ENCODE measurements at regions not wholly inside any gene's neighbourhood (a gene's known extent, or its start where the extent isn't known, plus 50 kb on each side); places are given as distances from the start of the nearest gene placed in this dataset.
"Not testable (repeated sequence)": the region's sequence is repeated elsewhere in the genome, so short reads cannot be mapped to it uniquely, and the experiment has no call there.

DNA sequence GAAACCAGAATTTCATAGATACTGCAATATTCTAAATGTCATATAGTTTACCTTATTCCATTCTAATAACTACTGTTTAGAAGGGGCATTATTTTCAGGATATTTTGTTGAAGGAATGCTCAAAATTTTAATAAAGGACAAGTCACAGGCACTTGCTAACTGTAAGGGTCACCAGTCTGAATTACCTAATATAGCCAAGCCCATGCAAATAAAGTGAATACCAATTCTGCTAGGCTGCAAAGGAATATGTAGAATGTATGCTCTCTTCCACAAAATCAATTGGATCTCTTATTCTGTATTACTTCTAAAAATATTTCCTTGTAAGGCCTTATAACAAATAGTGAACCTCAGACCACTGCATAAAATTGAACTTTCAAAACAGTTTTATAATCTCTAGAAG is 52.3 kb upstream of the FAT4 start:
- DNase-seq: no peak

DNA sequence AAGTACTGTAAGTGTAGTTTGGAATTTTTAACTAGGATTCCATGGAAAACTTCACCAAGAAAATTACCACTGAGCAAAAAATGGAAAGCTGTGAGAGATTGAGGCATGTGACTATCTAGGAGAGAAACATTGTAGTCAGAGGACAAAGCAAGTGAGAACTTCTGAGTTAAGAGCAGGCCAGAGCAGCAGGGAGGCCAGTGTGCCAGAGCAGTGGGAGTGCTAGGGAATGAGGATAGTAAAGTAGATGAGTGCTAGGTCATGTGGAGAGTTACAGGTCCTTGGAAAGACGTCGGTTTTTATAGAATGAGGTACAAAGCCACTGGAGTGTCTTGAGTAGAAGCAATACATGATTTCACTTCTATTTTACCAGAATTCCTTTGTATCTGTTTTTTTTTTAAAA is 52.7 kb upstream of the FAT4 start:
- no peak for DNase-seq

DNA sequence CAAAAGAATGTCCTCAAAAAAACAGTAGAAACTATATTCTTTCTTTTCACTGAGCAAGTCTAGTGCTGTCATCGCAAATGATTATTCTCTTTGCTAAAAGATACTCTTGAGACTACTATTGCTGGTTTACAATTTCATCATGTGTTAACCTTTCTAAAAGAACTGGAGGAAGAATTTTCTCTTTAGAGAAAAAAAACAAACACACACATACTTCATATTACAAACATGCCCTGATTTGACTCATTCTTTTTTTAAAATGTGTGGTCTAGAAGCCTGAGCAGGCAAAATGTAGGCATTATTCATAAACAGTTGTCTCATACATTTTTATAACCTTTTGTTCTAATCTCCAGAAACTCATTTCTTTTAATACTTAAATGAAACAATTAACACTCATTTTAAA is 60.6 kb upstream of the FAT4 start:
- DNase-seq: peak in 1 of 3 donors; percentile 19

DNA sequence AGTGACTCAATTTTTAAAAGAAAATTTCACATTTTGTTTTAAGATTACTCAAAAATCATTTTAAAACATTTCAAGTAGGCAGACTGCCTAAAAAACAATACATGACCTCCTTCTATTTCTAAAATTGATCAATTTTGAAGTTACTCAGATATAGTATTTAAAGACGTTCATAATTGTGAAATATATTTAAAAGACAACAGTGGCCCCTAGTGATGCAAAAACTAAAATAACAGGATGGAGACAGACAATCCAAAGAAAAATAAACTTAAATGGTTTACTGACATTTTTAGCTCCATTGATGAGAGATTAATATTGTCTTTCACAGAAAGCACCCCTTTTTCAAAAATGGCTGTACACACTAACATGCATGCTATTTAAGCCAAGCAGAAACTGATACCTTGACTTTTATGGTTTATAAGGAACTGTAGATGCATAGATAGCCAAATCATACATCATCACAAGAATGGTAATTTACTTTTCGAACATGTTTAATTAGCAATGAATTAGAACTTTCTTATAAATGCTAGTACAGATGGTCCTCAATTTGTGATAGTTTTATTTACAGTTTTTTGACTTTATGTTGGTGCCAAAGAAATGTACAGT is 69.8 kb upstream of the FAT4 start:
- DNase-seq: peak in 2 of 3 donors; percentile 32 to 66

DNA sequence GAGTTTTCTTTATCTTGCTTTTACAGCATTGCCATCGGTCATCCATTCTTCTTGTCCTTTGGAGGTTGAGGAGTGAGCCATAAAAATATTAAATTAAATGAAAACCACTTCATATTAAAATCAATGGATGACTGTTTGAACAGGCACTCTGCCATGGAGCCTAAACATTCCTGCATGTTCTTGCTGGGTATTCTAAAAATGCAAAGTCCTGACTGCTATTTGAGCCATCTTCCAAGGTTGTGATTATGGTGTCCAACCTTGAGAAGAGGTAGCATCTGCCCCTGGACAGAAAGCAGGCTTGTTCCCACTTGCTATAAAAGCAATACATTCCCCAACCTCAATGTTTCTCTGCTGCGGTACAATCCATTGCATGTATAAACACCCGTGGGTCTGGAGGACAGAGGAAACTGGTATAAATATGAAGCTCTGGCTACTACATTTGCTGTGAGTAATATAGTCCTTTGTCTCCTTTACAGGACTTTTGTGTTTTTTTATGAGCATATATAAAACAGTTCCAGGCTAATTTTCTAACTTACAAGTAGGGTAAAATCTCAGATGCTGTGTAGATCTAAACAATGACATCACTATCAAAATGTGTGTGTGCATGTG is 70.9 kb upstream of the FAT4 start:
- no peak for DNase-seq

DNA sequence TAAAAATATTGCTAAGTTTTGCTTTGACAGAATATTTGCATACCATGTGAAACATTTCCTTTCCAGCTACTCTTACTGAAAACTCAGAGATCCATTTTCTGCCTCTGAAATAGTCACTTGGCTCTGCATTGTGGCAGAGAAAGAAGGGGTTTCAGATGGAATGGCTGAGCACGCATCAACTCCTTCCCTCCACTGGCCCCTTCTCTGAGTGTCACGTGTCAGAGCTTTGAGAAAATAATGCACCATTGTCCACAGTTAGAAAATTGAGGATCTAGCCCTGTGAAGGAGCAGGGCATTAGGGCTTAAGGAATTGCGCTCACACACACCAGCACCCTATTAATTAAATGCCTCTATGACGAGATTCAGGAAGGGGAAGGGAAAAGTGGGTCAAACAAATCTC is 78.8 kb upstream of the FAT4 start:
- no peak for DNase-seq

DNA sequence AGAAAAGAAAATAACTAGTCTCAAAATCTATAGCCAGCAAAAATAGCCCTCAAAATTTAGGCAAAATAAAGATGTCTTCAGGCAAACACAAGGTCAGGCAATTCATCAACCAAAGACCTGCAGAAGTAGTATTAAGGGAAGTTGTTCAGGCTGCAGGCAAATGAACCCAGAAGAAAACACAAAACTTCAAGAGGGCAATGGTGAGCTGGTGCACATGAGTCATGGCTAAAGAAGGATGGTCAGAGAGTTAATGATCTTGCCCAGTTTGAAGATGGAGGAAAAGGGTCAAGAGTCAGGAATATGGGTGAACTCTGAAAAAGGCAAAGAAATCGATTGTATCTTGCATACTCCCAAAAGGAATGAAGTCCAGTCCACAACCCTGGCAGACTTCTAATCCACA is 83.1 kb upstream of the FAT4 start:
- DNase-seq: no peak

DNA sequence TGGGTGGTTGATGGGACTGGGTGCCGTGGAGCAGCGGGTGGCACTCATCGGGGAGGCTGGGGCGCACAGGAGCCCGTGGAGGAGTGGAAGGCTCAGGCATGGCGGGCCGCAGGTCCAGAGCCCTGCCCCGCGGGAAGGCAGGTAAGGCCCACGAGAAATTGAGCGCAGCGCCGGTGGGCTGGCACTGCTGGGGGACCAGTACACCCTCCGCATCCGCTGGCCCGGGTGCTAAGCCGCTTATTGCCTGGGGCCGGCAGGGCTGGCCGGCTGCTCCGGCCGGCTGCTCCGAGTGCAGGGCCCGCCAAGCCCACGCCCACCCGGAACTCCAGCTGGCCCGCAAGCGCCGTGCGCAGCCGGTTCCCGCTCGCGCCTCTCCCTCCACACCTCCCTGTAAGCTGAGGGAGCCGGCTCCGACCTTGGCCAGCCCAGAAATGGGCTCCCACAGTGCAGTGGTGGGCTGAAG is 85.1 kb upstream of the FAT4 start:
- DNase-seq: no peak

DNA sequence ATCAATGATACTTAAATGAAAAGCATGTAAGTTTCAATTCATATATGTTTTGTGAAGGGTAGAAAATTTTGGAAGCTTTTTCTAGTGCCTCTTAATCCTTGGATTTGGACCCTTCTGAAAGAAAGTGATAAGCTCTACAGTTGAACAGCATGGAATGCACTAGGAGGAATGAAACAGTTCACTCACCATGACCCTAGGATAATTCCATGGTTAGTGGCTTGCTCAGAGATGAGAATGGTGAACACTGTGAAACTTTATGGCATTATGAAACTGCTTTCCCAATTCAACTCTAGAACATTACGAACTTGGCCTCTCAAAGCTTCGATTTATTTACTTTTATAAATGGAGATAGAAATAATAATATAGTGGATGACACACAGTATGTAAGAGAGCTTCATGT is 88.9 kb upstream of the FAT4 start:
- DNase-seq: no peak

DNA sequence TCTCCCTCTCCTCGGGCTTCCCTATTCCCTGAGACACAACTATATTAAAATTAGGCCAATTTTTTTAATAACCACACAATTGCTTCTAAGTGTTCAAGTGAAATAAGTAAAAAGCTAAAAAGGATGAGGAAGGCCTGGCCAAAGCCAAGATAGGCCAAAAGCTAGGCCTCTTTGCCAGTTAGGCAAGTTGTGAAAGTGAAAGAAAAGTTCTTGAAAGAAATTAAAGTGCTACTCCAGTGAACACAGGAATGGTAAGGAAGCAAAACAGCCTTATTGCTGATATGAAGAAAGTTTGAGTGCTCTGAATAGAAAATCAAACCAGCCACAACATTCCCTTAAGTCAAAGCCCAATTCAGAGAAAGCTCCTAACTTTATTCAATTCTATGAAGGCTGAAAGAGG is 114.2 kb upstream of the FAT4 start:
- no peak for DNase-seq

DNA sequence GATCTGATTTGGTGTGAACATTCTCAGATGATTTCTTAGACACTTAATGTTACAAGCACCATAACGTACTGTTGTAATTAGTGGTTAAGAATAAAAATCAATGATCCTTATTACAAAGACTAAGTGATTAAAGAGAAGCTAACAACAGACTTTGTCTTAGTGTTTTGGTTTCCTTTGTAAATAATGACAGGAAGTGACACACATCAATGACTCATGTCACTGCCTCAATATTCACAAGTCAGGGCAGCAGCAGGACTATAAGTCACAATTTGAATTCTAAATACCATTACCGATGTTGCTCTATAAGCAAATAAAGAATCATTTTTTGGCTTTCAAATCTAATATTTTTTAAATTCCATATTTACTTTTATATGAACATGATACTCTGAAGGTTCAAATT is 115.8 kb upstream of the FAT4 start:
- DNase-seq: no peak

DNA sequence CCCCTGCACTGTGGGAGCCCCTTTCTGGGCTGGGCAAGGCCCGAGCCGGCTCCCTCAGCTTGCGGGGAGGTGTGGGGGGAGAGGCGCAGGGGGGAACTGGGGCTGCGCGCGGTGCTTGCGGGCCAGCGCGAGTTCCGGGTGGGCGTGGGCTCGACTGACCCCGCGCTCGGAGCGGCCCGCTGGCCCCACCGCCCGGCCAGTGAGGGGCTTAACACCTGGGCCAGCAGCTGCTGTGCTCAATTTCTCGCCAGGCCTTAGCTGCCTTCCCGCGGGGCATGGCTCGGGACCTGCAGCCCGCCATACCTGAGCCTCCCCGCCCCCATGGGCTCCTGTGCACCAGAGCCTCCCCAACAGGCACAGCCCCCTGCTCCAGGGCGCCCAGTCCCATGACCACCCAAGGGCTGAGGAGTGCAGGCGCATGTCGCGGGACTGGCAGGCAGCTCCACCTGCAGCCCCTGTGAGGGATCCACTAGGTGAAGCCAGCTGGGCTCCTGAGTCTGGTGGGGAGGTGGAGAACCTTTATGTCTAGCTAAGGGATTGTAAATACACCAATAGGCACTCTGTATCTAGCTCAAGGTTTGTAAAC is 122.8 kb upstream of the FAT4 start:
- not testable (repeated sequence) for DNase-seq

DNA sequence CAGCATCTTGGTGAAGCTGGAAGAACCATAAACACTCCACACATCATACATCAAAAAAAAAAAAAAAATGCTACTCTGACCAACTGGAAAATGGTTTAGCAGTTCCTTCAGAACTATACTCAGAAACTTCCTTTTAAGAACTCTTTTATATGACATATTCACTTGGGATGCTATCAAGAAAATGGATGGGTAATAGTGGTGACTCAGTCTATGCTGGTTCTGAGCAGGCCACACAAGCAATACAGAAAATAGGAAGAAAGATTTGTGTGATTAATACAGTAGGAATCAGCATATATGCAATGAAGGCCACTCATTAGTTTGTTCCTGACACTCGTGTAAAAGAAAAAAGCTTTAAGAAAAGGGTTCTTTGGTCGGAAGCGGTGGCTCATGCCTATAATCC is 123.5 kb upstream of the FAT4 start:
- peak in 1 of 3 donors; percentile 67 for DNase-seq

DNA sequence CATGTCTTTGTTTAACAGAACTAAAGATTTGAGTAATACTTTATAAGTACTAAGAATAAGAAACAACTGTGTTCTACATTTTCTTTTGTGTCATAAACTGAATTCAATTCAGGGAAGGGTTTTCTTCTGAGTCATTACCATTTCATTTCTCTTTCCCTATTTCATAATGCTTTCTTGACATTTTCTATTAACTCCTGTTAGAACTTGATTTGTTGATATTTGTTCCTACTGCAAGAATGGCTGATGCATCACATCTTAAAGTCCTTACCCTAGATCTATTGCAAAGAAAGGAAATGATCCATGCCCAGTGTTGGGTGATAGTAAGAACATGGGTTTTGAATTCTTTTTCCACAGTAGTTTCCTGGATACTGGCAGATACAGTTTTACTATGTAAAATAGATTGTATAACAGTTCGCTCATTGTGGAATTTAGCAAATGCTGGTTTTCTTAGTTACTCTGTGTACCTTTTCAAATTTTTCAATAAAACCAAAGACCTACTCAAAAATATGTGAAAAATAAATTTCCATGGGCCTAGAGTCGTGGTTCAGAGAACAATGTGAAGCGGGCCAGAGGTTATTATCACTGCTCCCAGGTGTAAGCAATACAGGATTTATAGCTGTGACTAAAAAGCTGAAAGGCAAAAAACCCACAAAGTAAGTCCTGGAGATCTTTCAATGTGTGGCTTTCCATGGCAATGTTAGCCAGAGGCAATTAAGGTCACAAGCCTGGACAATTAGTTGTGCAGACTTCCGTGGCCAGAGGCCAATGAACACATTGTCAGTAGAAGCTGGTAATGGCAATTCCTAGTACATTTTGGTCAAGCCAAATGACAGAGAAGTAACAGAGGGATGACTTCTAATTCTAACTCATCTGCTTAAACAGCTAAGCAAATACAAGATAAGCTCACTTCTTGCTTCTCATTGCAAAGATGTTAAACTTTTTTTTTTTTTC is 127.3 kb upstream of the FAT4 start:
- peak in 2 of 3 donors; percentile 17 to 43 for DNase-seq

DNA sequence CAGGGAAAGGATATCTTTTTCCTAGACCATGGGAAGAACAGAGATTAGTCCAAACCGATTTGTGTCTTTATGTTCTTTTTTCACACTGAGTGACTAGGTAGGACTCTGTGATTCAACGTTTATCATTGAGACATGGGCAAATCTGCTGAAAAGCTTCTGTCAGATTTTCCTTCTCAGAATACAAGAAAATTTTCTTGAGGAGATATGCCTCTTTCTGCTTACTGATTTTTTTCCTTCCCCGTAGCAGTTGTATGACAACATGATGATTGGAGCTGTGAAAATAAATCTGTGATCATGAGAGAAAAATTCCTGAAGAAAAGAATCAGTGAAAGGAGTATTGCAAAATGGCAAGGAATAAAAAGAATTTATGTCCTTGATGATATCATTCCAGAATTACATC is 130.6 kb upstream of the FAT4 start:
- no peak for DNase-seq

DNA sequence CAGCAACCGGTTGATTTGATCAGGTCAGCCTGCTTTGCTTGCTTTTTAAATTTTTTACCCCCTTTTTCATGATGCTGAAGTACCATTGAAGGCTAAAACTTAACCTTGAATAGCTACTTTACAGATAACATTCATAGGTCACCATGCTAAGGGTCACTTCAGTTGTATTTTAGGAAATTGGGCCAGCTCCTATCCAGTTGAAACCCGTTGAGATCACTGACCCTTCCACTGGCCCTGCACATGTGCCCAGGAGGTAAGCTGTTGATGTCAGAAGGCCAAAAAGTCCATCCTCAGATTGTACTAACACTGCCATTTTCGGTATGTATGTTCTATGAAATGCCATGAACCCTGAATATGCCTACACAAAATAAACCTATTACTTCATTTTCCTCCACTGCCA is 133.0 kb upstream of the FAT4 start:
- DNase-seq: no peak

DNA sequence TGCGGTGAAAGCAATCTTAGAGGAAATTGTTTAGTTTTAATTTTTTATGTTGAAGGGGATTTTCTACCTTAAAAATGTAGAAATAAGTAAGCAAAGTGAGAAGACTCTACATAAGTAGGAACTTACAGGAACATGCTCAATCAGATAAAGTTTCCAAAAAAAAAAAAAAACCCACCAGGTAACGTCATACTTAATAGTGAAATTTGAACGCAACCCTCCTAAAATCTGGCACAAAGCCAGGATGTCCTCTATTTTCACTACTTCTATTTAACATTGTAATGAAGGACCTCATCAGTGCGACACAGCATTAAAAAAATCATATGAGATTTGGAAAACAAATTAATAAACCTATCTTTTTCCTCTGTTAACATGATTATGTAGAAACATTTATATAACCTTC is 135.0 kb upstream of the FAT4 start:
- no peak for DNase-seq

DNA sequence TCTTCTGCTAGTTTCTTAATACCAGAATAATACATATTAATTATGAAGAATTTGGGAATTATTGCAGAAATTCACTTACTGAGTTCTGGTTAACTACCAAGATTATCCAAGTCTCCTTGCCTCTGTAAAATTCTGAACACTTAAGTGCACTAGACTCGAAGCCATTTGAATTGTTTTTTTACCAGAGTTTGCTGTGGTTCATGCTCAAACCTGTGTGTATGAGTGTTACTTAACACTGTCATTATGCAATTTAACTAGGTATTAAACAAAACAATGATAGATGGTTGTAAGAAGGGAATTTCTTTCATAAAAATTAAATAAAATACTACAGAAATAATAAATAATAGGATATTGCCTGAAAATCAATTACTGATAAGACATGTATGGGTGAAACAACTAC is 145.6 kb upstream of the FAT4 start:
- no peak for DNase-seq

DNA sequence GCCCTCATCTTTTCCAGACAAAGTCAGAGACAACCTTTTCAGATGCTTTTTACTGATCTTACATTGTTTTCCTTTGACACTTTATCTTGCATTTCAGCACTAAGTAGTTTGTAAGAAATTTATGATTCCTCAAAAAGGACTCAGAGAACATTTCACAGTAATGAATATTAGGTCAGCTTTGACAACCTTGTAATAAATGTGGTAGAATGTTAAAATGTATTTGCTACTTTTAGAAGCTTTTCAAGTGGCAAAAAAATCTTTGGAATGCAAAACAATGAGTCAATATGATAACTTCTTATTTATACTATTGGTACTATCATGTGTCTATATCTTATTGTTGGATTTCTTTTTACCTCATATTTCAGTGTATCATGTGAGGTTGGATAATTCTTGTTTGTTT is 146.2 kb upstream of the FAT4 start:
- no peak for DNase-seq

DNA sequence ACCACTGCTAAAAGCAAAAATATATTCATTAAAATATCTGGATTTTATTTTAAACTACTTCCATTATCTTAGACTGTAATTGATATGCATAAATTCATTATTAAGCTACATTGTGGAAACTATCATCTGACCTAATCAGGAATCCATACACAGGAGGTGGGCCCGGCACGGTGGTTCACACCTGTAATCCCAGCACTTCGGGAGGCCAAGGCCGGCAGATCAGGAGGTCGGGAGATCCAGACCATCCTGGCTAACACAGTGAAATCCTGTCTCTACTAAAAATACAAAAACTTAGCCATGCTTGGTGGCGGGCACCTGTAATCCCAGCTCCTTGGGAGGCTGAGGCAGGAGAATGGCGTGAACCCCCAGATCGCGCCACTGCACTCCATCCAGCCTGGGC is 148.7 kb upstream of the FAT4 start:
- DNase-seq: not testable (repeated sequence)

DNA sequence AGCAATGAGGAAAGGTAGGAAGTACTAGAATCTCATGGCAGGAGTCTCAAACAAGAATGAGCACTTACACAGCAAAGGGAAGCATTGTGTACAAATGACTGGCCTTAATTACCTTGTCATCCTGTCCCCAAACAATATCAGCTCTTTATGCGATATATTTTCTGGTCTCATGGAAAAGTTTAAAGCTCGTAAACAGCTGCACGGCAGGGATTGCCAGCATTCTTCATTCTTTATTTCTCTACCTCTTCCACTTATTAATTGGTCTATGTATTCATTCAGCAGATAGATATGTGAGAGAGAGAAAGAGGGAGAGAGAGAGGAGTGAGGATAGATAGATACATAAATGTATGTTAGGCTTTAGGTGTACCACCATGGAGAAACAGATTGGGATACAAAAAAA is 155.8 kb upstream of the FAT4 start:
- DNase-seq: peak in 2 of 3 donors; percentile 14 to 57

DNA sequence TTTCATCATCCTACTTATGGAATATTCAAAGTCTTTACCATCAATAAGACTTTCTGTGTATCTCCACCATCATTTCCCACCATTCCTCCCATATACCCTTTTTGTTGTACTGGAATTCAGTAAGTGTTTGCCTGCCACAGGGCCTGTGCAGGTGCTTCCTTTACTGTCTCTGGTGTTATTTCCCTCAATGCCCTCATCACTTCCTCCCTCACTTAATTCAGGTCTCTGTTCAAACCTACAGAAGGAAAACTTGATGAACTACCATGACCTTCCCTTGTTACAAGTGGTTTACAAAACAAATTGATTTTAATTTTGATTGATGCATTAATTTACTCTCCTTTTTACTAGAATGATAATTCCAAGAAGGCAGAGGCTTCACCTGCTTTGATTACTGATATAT is 159.5 kb upstream of the FAT4 start:
- DNase-seq: no peak

Data from muscle of back (tissue), 3 donors.